ENCODE measurements at regions not wholly inside any gene's neighbourhood (a gene's known extent, or its start where the extent isn't known, plus 50 kb on each side); places are given as distances from the start of the nearest gene placed in this dataset.

- no peak for DNase-seq (ENCODE audit: low read depth, low spot score)
- no peaks in the 10 kb centered on the region for H3K4me1 ChIP-seq (ENCODE audit: control insufficient read depth in 1 of 2, insufficient read depth in 2 of 2, low read length in 2 of 2)
- H3K4me3 ChIP-seq (replicated peaks in 1 of 2; ENCODE audit: low read depth in 1 of 2, low read length in 2 of 2) = no peak overlapping the region
- CTCF ChIA-PET = no interaction called here
- no peaks in the 10 kb centered on the region for H3K9me2 ChIP-seq (ENCODE audit: insufficient read depth)
- H3K9ac ChIP-seq (ENCODE audit: low read length) = no peak overlapping the region
- TF ChIP-seq CEBPB (IDR thresholded peaks at IDR 0.05; ENCODE audit: low read depth) (no peak), YY1 (IDR thresholded peaks at IDR 0.05; ENCODE audit: extremely low read depth, insufficient replicate concordance, low read depth, low read length) (no peak), ZBTB33 (IDR thresholded peaks at IDR 0.05; ENCODE audit: extremely low read depth, insufficient replicate concordance, low read length) (no peak), EZH2phosphoT487 (IDR thresholded peaks at IDR 0.05; ENCODE audit: borderline replicate concordance) (no peak), SIN3A (IDR thresholded peaks at IDR 0.05; ENCODE audit: low read depth) (no peak)
- no peak overlapping the region for H2AFZ ChIP-seq (ENCODE audit: low read depth, low read length, poor library complexity, severe bottlenecking)
- BruUV-seq (replicated peaks) = no TSS peak
- ATAC-seq = no peak
- H3K27me3 ChIP-seq (ENCODE audit: insufficient read depth, low read length) = no peaks in the 10 kb centered on the region
- H3K36me3 ChIP-seq (ENCODE audit: control insufficient read depth in 1 of 2, insufficient read depth in 2 of 2, low read length in 2 of 2) = no peaks in the 10 kb centered on the region
- no peaks in the 10 kb centered on the region for H4K20me1 ChIP-seq (ENCODE audit: insufficient read depth)
- intact Hi-C loops (cut with micrococcal nuclease) = no loop called here
- no peaks in the 10 kb centered on the region for H3K79me2 ChIP-seq (ENCODE audit: insufficient read depth, low read length)
- RAD21 ChIA-PET (ENCODE audit: low non-redundant PET in 1 of 2, low total read pairs in 2 of 2, uncharacterized antibody in 2 of 2, unreplicated experiment in 2 of 2) = no interaction called here
- POLR2A ChIA-PET = no interaction called here
- H3K9me3 ChIP-seq (ENCODE audit: control insufficient read depth in 1 of 2, insufficient read depth in 1 of 2, low read depth in 1 of 2, low read length in 2 of 2) = no peaks in the 10 kb centered on the region
- H3K27ac ChIP-seq (ENCODE audit: low read depth, low read length) = no peak overlapping the region
- H3K4me2 ChIP-seq (ENCODE audit: low read length) = no peak overlapping the region
These were observed 720.7 kb upstream of the FAM174A start for GRCh38 chr5:99814321-99815063.

- H3K4me2 ChIP-seq (ENCODE audit: low read length) = no peak overlapping the region
- no peak overlapping the region for H3K4me3 ChIP-seq (replicated peaks in 1 of 2; ENCODE audit: low read depth in 1 of 2, low read length in 2 of 2)
- no peak overlapping the region for H3K27ac ChIP-seq (ENCODE audit: low read depth, low read length)
- ChIA-PET CTCF (no interaction called here), RAD21 (ENCODE audit: low non-redundant PET in 1 of 2, low total read pairs in 2 of 2, uncharacterized antibody in 2 of 2, unreplicated experiment in 2 of 2) (no interaction called here), POLR2A (no interaction called here)
- no peaks in the 10 kb centered on the region for H4K20me1 ChIP-seq (ENCODE audit: insufficient read depth)
- H3K4me1 ChIP-seq (ENCODE audit: control insufficient read depth in 1 of 2, insufficient read depth in 2 of 2, low read length in 2 of 2) = no peaks in the 10 kb centered on the region
- TF ChIP-seq CEBPB (IDR thresholded peaks at IDR 0.05; ENCODE audit: low read depth) (no peak), ELF1 (IDR thresholded peaks at IDR 0.05; ENCODE audit: borderline replicate concordance, low read depth) (no peak)
- H3K79me2 ChIP-seq (ENCODE audit: insufficient read depth, low read length) = no peaks in the 10 kb centered on the region
- intact Hi-C loops (cut with micrococcal nuclease) = no loop called here
- ATAC-seq = no peak
- DNase-seq (ENCODE audit: low read depth, low spot score) = no peak
- no peaks in the 10 kb centered on the region for H3K27me3 ChIP-seq (ENCODE audit: insufficient read depth, low read length)
- no peaks in the 10 kb centered on the region for H3K36me3 ChIP-seq (ENCODE audit: control insufficient read depth in 1 of 2, insufficient read depth in 2 of 2, low read length in 2 of 2)
- H3K9ac ChIP-seq (ENCODE audit: low read length) = no peak overlapping the region
- no peaks in the 10 kb centered on the region for H3K9me2 ChIP-seq (ENCODE audit: insufficient read depth)
- no peaks in the 10 kb centered on the region for H3K9me3 ChIP-seq (ENCODE audit: control insufficient read depth in 1 of 2, insufficient read depth in 1 of 2, low read depth in 1 of 2, low read length in 2 of 2)
- no peak overlapping the region for H2AFZ ChIP-seq (ENCODE audit: low read depth, low read length, poor library complexity, severe bottlenecking)
- BruUV-seq (replicated peaks) = no TSS peak
These were observed 726.4 kb upstream of the FAM174A start for GRCh38 chr5:99808657-99809230.
